Pulmonary artery endothelial cell (primary cell): ENCODE measurements at regions not wholly inside any gene's neighbourhood (a gene's known extent, or its start where the extent isn't known, plus 50 kb on each side); places are given as distances from the start of the nearest gene placed in this dataset.

Experiments used
- DNase-seq: peaks from one replicate; pipeline ENCODE4 v3.0.0-alpha.2; 2011; ENCODE audit warnings: low read depth, low spot score

- DNase-seq: no peak
Observed at GRCh38 chr6:8276148-8276547, 159.2 kb downstream of the SLC35B3 start.

GRCh38 chr6:8275667-8276066, 159.7 kb downstream of the SLC35B3 start:
- no peak for DNase-seq

GRCh38 chr6:8274226-8274625, 161.1 kb downstream of the SLC35B3 start:
- DNase-seq: no peak

DNA sequence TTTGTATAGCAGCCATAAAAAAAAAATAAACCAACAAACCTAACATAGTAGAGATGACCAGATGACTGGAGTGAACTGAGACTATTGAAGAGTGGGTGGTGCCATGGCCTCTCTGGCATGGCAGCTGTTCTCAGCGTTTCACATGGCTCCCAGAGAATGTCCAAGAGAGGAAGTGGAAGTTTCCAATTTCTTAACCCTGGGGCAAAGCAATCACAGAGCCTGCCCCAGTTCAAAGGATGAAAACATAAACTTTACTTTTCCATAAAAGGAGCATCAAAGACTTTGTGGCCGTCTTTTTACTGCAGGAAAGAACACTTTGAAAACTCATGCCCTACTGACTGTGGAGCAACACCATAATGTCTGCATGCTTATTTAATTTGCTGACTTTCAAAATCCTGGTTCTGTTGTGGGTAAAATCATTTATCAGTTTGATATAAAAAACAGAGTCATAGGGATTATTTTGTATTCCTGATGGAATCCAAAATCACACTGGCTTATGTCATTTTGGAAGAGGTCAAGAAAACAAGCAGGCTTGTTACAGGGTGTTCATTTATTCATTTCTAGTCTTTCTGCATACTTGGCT, 165.4 kb downstream of the SLC35B3 start:
- DNase-seq: no peak

GRCh38 chr6:8269094-8269493, 166.3 kb downstream of the SLC35B3 start:
- no peak for DNase-seq

GRCh38 chr6:8268606-8269005, 166.3 kb upstream of the EEF1E1 start:
- no peak for DNase-seq

- DNase-seq: no peak
Observed at GRCh38 chr6:8268156-8268555, 165.8 kb upstream of the EEF1E1 start.

DNA sequence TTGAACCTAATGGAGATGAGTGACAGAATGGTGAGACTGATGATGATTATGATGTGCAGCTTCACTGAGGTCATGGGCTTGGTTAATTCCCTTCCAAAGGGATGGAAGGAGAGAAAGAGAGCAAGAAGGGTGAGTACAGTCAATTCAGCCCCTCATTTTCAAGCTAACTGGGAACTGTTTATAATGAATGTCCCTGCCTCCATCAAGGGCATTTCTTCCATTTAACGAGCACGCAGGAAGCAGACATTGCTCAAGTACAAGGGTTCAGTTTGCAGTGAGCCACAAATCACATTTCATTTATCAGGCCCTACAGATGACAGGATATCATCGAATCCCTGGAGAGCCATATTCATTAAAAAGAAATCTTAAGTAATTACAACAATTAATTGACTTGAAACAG, 158.3 kb upstream of the EEF1E1 start:
- no peak for DNase-seq

DNA sequence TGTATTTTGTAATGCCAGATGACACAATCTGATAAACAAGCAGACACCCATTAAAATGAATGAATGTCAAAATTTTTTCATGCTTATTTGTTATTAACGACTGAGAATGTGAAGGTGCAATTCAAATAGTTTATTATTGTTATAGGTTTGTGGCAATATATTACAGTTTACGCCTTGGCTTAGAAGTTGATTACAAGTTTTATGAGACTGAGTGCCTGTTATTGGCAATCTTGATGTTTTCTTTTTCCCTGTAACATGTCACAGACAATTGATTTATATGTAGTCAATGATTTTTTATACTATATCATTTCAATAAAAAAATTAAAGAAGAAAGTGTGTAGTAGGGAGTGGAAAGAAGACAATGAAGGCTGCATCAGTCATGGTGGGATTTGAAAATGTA, 144.1 kb upstream of the EEF1E1 start:
- no peak for DNase-seq

DNA sequence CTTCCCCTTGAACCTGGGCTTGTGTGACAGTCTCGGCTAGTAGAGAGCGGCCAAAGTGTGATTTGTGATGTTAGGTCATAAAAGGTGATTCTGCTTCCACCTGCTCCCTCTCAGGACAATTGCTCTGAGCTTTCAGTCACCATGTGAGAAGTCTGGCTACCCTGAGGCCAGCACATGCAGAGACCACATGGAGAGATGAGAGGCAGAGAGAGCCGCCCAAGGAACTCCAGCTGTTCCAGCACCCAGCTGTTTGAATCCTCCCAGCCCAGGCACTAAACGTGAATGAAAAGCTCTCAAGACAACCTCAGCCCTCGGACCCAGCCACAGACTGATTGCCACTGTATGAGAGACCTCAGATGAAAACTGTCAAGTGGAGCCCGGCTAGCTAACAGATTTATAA, 143.4 kb upstream of the EEF1E1 start:
- no peak for DNase-seq

DNA sequence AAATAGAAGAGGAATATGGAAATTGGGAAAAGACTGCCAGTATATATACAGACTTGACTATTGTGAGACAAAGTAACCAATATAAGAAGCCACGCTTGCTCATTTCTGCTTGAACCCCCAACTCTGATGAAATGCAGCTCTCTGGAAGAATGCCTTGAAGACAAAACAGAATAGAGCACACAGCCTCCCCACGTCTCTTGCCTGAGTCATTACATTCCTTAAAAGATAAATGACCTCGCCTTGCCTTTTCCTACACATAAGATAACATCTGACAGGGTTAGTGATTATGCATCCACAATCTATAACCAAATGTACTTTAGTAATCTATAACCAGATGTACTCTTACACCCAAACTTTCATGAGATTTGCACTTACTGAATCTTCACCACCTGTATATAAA, 141.1 kb upstream of the EEF1E1 start:
- no peak for DNase-seq

- DNase-seq: no peak
Observed at GRCh38 chr6:8242885-8243284, 140.5 kb upstream of the EEF1E1 start.

DNA sequence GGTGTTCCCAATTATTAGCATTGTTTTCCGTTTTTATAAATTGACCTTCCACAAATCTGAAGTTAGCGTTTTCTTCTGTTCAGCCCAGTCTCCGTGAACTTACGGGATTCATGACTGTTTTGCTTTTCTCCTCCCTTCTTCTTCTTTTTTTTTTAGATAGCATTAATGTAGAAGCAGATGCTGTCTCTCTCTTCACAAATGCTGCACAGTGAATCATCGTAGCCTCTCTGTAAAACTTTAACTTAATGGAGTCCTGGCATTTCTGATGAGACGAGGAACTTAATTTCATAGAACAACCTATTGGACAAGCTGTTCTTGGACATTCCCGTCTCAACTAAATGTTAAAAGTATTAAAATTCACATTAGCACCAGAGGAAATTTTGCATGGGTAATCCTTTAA, 138.0 kb upstream of the EEF1E1 start:
- DNase-seq: no peak

GRCh38 chr6:8238773-8239683, 136.7 kb upstream of the EEF1E1 start:
- DNase-seq: no peak

GRCh38 chr6:8237668-8238067, 135.3 kb upstream of the EEF1E1 start:
- no peak for DNase-seq

DNA sequence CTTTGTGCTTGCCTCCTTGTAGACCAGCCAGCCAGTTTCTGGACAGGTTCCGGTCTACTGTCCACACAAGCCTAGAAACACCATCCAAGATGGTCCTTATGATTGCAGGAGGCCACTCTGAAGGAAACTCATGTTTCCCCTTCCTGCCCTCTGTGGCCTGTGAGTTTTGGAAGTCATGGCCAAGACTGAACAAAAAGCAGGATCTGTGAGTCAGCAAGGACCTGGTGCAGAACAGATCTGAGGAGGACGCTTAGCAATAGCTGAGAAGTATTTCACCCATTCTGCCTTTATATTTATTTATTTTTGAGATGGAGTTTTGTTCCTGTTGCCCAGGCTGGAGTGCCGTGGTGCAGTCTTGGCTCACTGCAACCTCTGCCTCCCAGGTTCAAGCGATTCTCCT, 134.6 kb upstream of the EEF1E1 start:
- peak; percentile 4 for DNase-seq

DNA sequence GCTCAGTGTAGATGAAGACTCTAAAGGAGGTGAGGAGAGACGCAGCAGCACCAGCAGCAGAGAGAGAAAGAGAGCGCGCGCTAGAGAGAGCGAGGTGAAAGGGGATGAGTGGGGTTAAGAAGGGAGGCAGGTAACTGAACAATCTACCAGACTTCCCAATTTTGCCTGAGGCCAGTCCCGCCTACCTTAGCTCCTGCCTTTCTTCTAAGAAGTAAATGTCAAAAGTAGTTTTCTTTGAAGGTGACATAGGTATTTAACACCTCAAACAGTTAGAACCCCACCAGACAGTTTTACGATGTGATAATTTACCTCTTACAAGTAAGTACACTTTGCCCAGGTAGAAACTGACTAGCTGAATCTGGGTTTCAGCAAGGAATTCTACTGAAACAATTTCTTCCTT, 132.0 kb upstream of the EEF1E1 start:
- no peak for DNase-seq

DNA sequence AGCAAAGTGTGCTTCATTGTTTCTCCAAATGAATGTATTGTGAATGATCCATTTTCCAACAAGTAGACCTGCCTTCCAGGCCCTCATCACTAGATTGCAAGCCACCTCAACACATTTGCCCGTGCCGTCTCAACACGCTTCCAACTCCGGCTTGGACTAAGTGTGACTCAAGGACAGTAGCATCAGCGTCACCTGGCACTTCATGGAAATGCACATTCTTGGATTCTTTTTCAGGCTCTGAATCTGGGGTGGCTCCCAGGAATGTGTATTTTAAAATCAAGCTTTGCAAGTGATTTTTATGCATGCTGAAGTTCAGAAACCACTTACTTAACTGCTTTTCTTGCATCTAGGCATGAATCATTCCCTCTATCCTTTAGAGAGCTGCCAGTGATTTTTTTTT, 129.6 kb upstream of the EEF1E1 start:
- no peak for DNase-seq

DNA sequence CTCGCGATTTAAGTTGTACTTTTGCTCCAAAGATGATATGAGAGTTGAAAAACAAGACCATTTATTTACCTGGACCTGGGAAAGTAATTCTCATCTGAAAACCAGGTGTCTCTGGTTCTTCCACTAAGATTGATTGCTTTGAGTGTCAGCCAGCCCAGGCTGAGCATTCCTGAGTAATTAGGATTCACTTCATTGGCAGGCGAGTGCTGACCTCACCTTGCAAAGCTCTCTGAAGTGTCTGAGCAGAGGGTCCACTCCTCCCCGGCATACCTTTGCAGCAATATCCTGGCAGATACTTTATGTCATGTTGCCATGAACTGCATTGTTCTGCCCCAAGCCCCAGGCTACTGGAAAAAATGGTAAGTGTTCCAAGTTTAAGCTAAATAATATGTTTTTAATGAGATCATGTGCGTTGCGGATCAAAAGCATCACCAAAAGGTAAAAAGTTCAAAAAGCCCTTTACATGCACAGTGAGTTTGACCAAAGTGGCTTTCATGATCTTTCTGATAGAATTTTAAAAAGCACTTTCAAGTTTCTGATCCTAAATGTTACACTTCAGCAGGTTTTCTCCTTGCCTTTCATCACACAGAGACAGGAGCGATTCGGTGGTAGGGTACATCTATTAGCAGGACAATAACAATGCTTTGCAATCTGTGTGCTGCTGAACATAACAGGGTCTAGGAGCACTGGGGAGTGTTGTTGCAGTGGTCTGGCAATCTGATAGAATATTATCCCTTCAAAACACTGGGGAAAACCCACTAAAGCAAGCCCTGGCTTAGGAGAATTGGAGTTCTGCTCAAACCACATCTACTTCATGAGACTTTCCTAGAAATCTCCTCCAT, 127.8 kb upstream of the EEF1E1 start:
- no peak for DNase-seq

DNA sequence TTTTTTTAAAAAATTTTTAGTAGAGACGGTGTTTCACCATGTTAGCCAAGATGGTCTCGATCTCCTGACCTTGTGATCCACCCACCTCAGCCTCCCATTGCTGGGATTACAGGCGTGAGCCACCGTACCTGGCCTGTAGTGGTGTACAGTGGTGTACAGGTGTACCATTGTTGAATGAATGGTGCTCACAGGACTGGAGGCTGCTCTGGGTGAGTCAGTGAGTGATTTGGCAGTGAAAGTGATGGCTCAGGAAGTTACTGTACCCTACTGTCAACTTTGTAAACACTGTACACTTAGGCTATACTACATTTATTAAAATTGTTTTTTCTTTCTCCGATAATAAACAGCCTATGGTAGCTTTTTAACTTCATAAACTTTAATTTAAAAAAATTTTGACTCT, 122.8 kb upstream of the EEF1E1 start:
- DNase-seq: no peak

DNA sequence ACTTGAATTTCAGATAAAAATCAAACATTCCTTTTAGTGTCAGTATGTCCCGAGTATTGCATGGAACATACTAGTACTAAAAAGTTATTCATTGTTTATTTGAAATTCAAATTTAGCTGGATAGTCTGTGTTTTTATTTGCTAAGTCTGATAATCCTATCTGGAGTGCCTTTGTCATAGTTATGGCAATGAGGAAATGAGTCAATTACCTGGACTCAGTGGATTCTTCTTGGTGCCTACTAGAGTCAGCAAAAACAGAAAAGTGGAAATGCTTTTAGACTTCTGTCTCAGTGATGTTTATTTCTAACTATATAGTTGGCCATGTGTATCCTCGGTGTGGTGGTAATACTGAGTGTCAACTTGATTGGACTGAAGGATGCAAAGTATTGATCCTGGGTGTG, 121.3 kb upstream of the EEF1E1 start:
- no peak for DNase-seq

DNA sequence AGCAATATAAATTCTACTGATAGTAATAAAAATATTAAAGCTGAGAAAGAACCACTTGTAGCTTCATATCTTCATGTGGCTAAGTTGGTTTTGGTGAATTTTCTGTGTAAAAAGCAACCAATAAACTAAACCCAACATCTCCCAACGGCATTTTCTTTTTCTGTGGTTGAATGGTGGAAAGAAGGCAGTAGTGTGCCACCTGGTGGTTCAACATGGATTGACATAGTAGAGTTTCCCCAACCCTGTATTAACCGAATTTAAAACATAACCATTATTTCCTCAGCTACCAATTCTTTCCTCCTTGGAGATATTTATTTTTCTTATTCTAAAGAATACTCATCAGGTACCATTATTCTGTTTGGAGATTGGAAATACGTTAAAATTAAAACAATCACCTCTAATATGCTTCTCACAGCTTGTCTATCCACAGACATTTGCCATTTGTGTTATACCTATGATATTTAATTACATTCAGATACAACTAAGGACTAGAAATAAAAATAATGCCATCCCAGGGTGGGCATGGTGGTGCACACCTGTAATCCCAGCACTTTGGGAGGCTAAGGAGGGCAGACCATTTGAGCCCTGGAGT, 117.1 kb upstream of the EEF1E1 start:
- peak; percentile 7 for DNase-seq
